Esophagus muscularis mucosa (tissue), 4 donors: ENCODE measurements at regions not wholly inside any gene's neighbourhood (a gene's known extent, or its start where the extent isn't known, plus 50 kb on each side); places are given as distances from the start of the nearest gene placed in this dataset.

Experiments used
- DNase-seq: peaks from one replicate; pipeline ENCODE4 v3.0.0-alpha.2; 2017; ENCODE audit errors: extremely low spot score
- H3K27ac ChIP-seq, 4 donors: fragments of 200-600 bp; sonication (generic); replicated peaks in 1 of 4; 1 replicate in 3 of 4; 2 replicates in 1 of 4; pipeline ENCODE4 v1.5.1; 2016 to 2019; ENCODE audit warnings: mild to moderate bottlenecking in 1 of 4
- H3K27me3 ChIP-seq, 4 donors: fragments of 200-600 bp; sonication (generic); one replicate each; pipeline versions ENCODE4 v1.5.1 to v1.6.0; 2016 to 2019
- H3K36me3 ChIP-seq, 4 donors: fragments of 200-600 bp; sonication (generic); one replicate each; pipeline ENCODE4 v1.5.1; 2016 to 2019
- H3K4me1 ChIP-seq, 4 donors: fragments of 200-600 bp; sonication (generic); one replicate each; pipeline ENCODE4 v1.5.1; 2016 to 2019
- H3K4me3 ChIP-seq, 4 donors: fragments of 200-600 bp; sonication (generic); 1 replicate in 2 of 4; 2 replicates in 2 of 4; pipeline ENCODE4 v1.5.1; 2016 to 2019; ENCODE audit warnings: mild to moderate bottlenecking in 4 of 4, moderate library complexity in 1 of 4
- H3K9me3 ChIP-seq, 4 donors: fragments of 200-600 bp; sonication (generic); 1 replicate in 3 of 4; 2 replicates in 1 of 4; pipeline ENCODE4 v1.5.1; 2016 to 2019
- EP300 ChIP-seq: sonication (generic); formaldehyde crosslinking; IDR thresholded peaks from one replicate; pipeline ENCODE4 v1.6.1; 2017; ENCODE audit warnings: antibody characterized with exemption
- POLR2A ChIP-seq: fragments of 450-650 bp; IDR thresholded peaks from one replicate; pipeline ENCODE4 v1.6.1; 2017; ENCODE audit warnings: antibody characterized with exemption, moderate library complexity, mild to moderate bottlenecking, low read depth
- POLR2AphosphoS5 ChIP-seq, 2 donors: sonication (generic); formaldehyde crosslinking; IDR thresholded peaks; one replicate each; pipeline ENCODE4 v1.6.1; 2017; ENCODE audit warnings: antibody characterized with exemption in 2 of 2
- WGBS: methylation state at CpG from one replicate; pipeline ENCODE4 v1.1.5; 2018; 5-methylcytosine and 5-hydroxymethylcytosine counted together
- intact Hi-C: fragments of 100-400 bp; cut with DNase I; formaldehyde crosslinking; loops from one replicate; pipeline ENCODE4 v1.15.1; 2023
- TF ChIP-seq, protein P1 (sequence below), 3 experiments: fragments of 200-600 bp in 2 of 3; fragments of 450-650 bp in 1 of 3; sonication (generic) in 2 of 3; IDR thresholded peaks; one replicate each; pipeline ENCODE4 v1.5.1; 2017 to 2019; ENCODE audit warnings: antibody characterized with exemption in 3 of 3, mild to moderate bottlenecking in 2 of 3, moderate library complexity in 1 of 3

DNA sequence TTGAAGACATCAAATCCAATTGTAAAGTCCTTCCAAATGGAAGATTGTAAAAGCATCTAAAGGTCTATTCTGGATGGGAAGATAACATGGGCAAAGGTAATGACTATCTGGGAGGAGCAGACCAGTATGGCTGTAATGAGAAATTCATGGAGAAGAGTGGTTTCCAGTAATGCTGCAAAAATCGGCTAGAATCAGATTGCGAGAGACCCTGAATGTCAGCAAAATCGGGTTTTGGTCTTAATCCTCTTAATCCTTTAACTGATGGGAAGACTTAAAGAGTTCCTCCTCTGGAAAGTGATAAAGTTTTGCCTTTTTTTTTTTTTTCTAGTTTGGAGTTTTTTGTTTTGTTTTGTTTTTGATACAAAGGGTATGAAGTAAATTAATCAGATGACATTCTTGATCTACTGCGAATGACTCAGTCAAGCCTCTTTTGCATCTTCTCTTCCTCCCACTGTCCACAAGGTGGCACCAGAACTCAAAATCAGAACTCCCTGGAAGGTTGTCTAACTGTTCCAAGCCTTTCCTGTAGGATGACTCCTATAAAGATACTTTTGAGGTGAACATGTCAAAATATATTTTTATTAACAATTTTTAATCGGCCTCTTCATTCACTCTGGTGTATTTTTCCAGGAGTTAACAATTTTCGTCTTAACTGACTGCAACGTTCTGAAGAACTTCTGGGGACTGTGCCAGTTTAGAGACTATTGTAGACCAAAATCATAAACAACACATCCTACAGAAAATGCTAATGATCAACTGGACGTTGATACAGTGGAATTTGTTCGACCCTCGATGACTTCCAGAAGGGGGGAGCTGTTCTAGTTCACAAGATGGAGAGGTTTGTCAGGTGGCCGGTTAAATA lies 213.3 kb upstream of the MIR17HG start:
- Histone ChIP-seq H3K9me3 (no peaks in the 10 kb centered on the region), H3K27me3 (no peaks in the 10 kb centered on the region), H3K4me1 (no peaks in the 10 kb centered on the region), H3K27ac (no peak overlapping the region), H3K4me3 (no peak overlapping the region), H3K36me3 (no peaks in the 10 kb centered on the region)
- 38% methylated on average over 11 of the region's 11 CpGs for WGBS
- DNase-seq: no peak
- intact Hi-C loops: loop anchor here (10.0 kb wide), 1 partner anchor 591 kb away; no protein-coding TSS in a partner anchor
- TF ChIP-seq POLR2AphosphoS5 (IDR thresholded peaks at IDR 0.05) (no peak), EP300 (no peak), POLR2A (no peak)
- TF ChIP-seq, protein P1, sequence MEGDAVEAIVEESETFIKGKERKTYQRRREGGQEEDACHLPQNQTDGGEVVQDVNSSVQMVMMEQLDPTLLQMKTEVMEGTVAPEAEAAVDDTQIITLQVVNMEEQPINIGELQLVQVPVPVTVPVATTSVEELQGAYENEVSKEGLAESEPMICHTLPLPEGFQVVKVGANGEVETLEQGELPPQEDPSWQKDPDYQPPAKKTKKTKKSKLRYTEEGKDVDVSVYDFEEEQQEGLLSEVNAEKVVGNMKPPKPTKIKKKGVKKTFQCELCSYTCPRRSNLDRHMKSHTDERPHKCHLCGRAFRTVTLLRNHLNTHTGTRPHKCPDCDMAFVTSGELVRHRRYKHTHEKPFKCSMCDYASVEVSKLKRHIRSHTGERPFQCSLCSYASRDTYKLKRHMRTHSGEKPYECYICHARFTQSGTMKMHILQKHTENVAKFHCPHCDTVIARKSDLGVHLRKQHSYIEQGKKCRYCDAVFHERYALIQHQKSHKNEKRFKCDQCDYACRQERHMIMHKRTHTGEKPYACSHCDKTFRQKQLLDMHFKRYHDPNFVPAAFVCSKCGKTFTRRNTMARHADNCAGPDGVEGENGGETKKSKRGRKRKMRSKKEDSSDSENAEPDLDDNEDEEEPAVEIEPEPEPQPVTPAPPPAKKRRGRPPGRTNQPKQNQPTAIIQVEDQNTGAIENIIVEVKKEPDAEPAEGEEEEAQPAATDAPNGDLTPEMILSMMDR (IDR thresholded peaks at IDR 0.05): peak; percentile 64 to 75 (median 68)

DNA sequence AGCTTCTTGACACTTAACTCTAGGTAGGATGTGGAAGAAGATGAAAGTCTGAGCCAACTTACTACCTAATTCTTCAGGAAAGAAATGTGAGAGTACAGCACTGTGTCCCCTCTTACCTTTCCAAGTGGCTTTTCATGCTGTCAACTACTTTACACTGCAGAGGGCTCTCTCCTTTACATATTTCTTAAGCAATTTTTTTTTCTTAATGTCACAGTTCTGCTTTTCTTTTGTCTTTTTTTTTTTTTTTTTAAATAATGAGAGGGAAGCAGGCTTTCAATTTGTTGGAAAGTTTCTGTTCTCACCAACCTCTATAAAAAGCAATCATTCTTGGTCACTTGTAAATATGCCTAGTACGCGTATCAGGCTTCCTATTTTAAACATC lies 212.7 kb upstream of the MIR17HG start:
- intact Hi-C loops: loop anchor here (5.0 to 10.0 kb wide), 2 partner anchors 48 to 590 kb away; no protein-coding TSS in a partner anchor
- WGBS: 43% methylated on average over 2 of the region's 2 CpGs
- H3K27ac ChIP-seq: no peak overlapping the region

DNA sequence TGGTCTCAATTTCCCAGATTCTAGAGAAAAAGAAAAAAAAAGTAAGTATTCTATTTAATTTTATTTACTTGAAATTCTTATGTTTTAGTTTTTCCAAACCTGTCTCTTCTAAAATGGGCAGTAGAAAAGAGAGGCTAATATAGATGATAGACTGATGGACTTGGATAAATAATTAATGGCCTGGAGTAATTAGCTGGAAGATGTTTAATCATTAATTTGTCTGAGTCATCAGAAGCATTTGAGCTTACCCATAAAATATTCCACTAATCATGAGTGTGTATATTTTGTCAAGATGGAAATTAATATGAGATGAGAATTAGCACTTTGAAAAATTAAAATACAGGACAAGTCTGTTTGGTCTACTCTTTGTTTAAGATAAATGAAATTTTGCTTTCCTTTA lies 212.1 kb upstream of the MIR17HG start:
- DNase-seq: no peak
- no peaks in the 10 kb centered on the region for H3K9me3 ChIP-seq
- no peaks in the 10 kb centered on the region for H3K4me1 ChIP-seq
- no peak overlapping the region for H3K4me3 ChIP-seq
- TF ChIP-seq, protein P1 (IDR thresholded peaks at IDR 0.05): no peak
- no peak for TF ChIP-seq POLR2AphosphoS5 (IDR thresholded peaks at IDR 0.05)
- TF ChIP-seq POLR2A: no peak
- TF ChIP-seq EP300: no peak
- intact Hi-C loops: loop anchor here (5.0 to 10.0 kb wide), 2 partner anchors 47 to 589 kb away; no protein-coding TSS in a partner anchor
- H3K36me3 ChIP-seq: no peaks in the 10 kb centered on the region
- H3K27ac ChIP-seq: no peak overlapping the region
- H3K27me3 ChIP-seq: no peaks in the 10 kb centered on the region

More for the DNA sequence above, 212.7 kb upstream of the MIR17HG start:
- Histone ChIP-seq H3K27me3 (no peaks in the 10 kb centered on the region), H3K4me3 (no peak overlapping the region), H3K4me1 (no peaks in the 10 kb centered on the region), H3K9me3 (no peaks in the 10 kb centered on the region), H3K36me3 (no peaks in the 10 kb centered on the region)
- DNase-seq: no peak
- TF ChIP-seq, protein P1 (IDR thresholded peaks at IDR 0.05): no peak
- TF ChIP-seq POLR2A (no peak), POLR2AphosphoS5 (IDR thresholded peaks at IDR 0.05) (no peak), EP300 (no peak)

DNA sequence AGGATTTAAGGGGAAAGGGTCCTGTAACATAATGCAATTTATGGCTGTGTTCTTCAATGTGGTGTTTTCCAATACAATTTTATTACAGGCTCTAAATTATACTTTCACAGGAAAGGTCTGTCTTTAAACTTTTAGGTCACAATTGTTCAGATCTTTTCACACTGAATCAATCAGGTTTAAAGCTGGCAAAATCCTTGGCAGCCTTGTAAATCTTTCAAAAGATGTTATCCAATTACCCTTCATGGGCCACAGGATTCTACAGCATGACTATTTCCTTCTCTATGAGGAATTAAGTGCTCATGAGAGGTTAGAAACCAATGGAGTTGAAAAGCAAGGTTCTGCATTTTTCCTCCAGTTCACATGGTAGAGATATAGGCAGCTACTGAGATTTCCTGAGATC lies 211.5 kb upstream of the MIR17HG start:
- Histone ChIP-seq H3K9me3 (no peaks in the 10 kb centered on the region), H3K4me3 (no peak overlapping the region), H3K36me3 (no peaks in the 10 kb centered on the region), H3K4me1 (no peaks in the 10 kb centered on the region), H3K27ac (no peak overlapping the region), H3K27me3 (peaks cover 0 to 2% (median 0%) of the 10 kb centered on the region in 4 donors)
- TF ChIP-seq EP300 (no peak), POLR2AphosphoS5 (IDR thresholded peaks at IDR 0.05) (no peak), POLR2A (no peak)
- TF ChIP-seq, protein P1 (IDR thresholded peaks at IDR 0.05): no peak
- intact Hi-C loops: loop anchor here (5.0 to 10.0 kb wide), 2 partner anchors 46 to 589 kb away; no protein-coding TSS in a partner anchor
- DNase-seq: no peak
